OCI-LY3 (cell line): ENCODE measurements at regions not wholly inside any gene's neighbourhood (a gene's known extent, or its start where the extent isn't known, plus 50 kb on each side); places are given as distances from the start of the nearest gene placed in this dataset.

ENCODE experiments used
- EZH2phosphoT487 ChIP-seq: fragments of 200-600 bp; shearing (Covaris generic); IDR thresholded peaks from 2 replicates; pipeline ENCODE4 v1.6.1; 2018; ENCODE audit warnings: antibody characterized with exemption, mixed run types, low read depth
- TF ChIP-seq, protein P1 (sequence below): fragments of 200-600, 300-600 bp; sonication (generic); IDR thresholded peaks from 2 replicates; pipeline ENCODE4 v1.5.1; 2014; ENCODE audit warnings: antibody characterized with exemption, low read length, low read depth

DNA sequence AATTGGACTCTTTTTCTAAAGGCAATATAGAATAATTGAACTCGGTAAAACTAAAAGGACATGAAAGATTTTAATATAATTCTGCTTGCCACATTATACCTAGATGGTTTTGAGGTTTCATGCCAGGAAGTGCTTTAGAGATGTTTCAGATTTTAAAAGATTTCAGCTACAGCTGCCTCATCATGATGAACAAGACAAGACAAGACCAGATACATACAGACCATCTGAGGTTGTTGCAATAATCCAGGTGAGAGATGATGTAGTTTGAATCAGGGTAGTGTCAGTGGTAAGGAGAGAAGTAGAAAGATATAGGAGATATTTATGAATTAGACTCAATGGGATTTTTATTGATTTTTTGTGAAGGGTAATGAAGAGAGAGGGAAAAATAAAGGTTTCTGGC, 374.3 kb upstream of the HSF2 start:
- TF ChIP-seq, protein P1, sequence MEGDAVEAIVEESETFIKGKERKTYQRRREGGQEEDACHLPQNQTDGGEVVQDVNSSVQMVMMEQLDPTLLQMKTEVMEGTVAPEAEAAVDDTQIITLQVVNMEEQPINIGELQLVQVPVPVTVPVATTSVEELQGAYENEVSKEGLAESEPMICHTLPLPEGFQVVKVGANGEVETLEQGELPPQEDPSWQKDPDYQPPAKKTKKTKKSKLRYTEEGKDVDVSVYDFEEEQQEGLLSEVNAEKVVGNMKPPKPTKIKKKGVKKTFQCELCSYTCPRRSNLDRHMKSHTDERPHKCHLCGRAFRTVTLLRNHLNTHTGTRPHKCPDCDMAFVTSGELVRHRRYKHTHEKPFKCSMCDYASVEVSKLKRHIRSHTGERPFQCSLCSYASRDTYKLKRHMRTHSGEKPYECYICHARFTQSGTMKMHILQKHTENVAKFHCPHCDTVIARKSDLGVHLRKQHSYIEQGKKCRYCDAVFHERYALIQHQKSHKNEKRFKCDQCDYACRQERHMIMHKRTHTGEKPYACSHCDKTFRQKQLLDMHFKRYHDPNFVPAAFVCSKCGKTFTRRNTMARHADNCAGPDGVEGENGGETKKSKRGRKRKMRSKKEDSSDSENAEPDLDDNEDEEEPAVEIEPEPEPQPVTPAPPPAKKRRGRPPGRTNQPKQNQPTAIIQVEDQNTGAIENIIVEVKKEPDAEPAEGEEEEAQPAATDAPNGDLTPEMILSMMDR, result no peak
- no peak for TF ChIP-seq EZH2phosphoT487
